Chondrocyte (in vitro differentiated cells): ENCODE measurements at regions not wholly inside any gene's neighbourhood (a gene's known extent, or its start where the extent isn't known, plus 50 kb on each side); places are given as distances from the start of the nearest gene placed in this dataset.

ENCODE experiments used
- DNase-seq: peaks from one replicate; pipeline ENCODE4 v3.0.0; 2021; ENCODE audit warnings: mixed read lengths, low spot score
- H3K27ac Mint-ChIP-seq: one replicate; pipeline ENCODE4 v1.8.0; 2021; ENCODE audit warnings: mild to moderate bottlenecking, moderate library complexity, mixed read lengths; ENCODE audit not compliant: unreplicated experiment
- H3K27me3 Mint-ChIP-seq: 2 replicates; pipeline ENCODE4 v1.8.0; 2021; ENCODE audit warnings: low read depth, mixed read lengths
- H3K36me3 Mint-ChIP-seq: 2 replicates; pipeline ENCODE4 v1.8.0; 2021; ENCODE audit warnings: low read depth, mixed read lengths
- H3K4me1 Mint-ChIP-seq: 2 replicates; pipeline ENCODE4 v1.8.0; 2021; ENCODE audit warnings: low read depth, mild to moderate bottlenecking, mixed read lengths
- H3K4me3 Mint-ChIP-seq: one replicate; pipeline ENCODE4 v1.8.0; 2021; ENCODE audit warnings: mild to moderate bottlenecking, moderate library complexity, mixed read lengths; ENCODE audit not compliant: unreplicated experiment
- H3K9me3 Mint-ChIP-seq: 2 replicates; pipeline ENCODE4 v1.8.0; 2021; ENCODE audit warnings: low read depth, mixed read lengths
- TF ChIP-seq, protein P1 (sequence below): fragments of 200-600 bp; sonication (generic); IDR thresholded peaks from 2 replicates; pipeline ENCODE4 v1.5.0; 2021; ENCODE audit warnings: antibody characterized with exemption, mild to moderate bottlenecking, moderate library complexity

DNA sequence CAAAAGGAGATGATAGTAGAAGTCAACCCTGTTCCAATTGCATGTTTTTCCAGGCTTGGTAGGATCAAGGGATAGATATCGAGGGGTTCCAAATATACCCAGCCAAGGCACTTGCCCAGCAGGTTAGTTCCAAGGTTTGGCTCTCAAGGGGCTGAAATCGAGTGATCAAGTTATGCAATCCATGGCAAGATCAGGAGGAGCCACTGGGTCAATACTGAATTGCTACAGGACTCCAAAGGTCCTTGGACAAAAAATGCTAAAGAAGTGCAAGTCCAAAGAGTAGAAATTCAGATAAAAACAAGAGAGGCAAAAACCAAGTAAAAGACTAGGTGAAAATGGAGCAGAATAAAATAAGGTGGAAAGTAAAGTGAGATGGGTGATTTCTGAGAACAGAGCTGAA lies 179.1 kb upstream of the RFX3 start:
- DNase-seq: no peak
- peaks cover 8% of the 10 kb centered on the region for H3K9me3 Mint-ChIP-seq
- H3K36me3 Mint-ChIP-seq: no peaks in the 10 kb centered on the region
- H3K27me3 Mint-ChIP-seq: peaks cover 25% of the 10 kb centered on the region
- H3K4me1 Mint-ChIP-seq: no peaks in the 10 kb centered on the region
- H3K27ac Mint-ChIP-seq: no peak overlapping the region
- TF ChIP-seq, protein P1, sequence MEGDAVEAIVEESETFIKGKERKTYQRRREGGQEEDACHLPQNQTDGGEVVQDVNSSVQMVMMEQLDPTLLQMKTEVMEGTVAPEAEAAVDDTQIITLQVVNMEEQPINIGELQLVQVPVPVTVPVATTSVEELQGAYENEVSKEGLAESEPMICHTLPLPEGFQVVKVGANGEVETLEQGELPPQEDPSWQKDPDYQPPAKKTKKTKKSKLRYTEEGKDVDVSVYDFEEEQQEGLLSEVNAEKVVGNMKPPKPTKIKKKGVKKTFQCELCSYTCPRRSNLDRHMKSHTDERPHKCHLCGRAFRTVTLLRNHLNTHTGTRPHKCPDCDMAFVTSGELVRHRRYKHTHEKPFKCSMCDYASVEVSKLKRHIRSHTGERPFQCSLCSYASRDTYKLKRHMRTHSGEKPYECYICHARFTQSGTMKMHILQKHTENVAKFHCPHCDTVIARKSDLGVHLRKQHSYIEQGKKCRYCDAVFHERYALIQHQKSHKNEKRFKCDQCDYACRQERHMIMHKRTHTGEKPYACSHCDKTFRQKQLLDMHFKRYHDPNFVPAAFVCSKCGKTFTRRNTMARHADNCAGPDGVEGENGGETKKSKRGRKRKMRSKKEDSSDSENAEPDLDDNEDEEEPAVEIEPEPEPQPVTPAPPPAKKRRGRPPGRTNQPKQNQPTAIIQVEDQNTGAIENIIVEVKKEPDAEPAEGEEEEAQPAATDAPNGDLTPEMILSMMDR: no peak
- no peak overlapping the region for H3K4me3 Mint-ChIP-seq

DNA sequence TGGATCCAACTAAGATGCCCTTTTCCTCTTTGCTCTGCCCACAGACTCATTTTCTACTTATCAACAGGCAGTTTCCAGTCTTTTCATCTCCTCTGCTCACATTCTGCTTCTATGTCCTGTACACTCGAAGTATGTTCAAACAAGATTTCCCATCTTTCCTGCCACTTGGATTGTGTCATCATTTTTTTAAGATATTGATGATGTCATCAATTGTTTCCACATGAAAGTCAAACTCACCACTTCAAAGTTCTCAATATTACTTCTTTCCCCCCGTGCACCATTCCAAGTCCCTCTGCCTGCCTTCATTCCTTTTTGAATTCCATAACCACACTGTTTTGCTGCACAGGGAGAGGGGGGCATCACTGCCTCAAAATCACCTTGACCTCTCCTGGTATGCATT lies 175.0 kb upstream of the RFX3 start:
- peaks cover 30% of the 10 kb centered on the region for H3K27me3 Mint-ChIP-seq
- TF ChIP-seq, protein P1: no peak
- H3K27ac Mint-ChIP-seq: no peak overlapping the region
- peaks cover 3% of the 10 kb centered on the region for H3K4me1 Mint-ChIP-seq
- no peaks in the 10 kb centered on the region for H3K36me3 Mint-ChIP-seq
- H3K9me3 Mint-ChIP-seq: no peaks in the 10 kb centered on the region
- DNase-seq: no peak
- no peak overlapping the region for H3K4me3 Mint-ChIP-seq

DNA sequence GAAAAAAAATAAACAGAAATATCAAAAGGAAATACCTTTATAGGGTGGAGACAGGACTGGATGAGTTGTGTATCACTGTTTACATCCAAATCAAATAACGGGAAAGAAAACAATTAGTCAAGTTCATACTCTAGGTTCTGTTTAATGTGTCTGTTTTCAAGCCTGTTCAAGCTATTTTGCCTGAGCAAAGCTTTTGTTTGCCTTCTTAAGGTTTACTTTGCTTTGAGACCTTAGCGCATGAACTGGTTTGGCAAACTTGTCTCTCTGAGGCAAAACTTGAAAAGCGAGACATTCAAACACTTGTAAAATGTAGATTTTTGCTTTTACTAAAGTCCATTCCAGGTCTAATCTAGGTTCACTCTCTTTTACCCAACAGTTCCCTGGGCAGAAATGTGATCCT lies 174.1 kb upstream of the RFX3 start:
- Mint-ChIP-seq H3K4me1 (peaks cover 3% of the 10 kb centered on the region), H3K4me3 (no peak overlapping the region), H3K27ac (no peak overlapping the region), H3K27me3 (peaks cover 26% of the 10 kb centered on the region), H3K9me3 (no peaks in the 10 kb centered on the region), H3K36me3 (no peaks in the 10 kb centered on the region)
- no peak for DNase-seq
- TF ChIP-seq, protein P1: no peak

DNA sequence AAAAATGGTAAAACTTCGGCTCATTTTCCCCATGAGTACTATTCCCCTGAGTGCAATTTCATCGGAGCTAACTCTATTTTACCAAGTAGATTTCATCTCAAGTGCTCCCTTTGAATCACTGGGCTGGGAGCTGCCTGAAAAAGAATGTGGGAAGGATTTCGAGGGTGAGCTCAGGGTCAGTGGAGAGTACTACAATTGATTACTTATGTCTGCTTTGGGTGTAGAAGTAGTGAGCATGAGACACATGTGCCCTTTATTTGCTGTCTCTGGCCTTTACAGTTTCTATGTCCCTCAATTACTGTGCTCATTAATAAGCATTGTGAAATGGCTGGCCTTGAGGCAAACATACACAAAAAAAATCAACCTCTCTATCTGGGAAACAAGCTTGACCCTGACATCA lies 172.7 kb upstream of the RFX3 start:
- Mint-ChIP-seq H3K9me3 (no peaks in the 10 kb centered on the region), H3K4me3 (no peak overlapping the region), H3K27ac (no peak overlapping the region), H3K4me1 (peaks cover 3% of the 10 kb centered on the region), H3K27me3 (peaks cover 17% of the 10 kb centered on the region), H3K36me3 (no peaks in the 10 kb centered on the region)
- no peak for DNase-seq
- TF ChIP-seq, protein P1: no peak

DNA sequence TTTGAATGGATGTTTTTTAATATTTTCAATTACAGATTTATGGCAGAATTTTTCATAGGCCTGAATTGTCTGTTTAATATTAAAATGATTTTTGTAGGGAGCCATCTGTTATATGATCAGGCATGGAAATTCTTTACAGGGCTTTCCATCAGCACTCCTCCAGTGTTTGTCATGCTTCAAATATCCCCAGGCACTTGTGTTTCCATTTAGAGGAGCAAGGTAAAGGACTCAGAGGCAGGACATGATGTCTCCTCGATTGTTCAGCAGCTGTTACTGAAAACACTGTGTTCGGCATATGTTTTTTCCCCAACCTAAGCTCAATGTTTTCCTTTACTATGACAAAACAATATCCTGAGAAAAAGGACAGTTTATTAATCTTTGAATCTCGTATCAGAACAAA lies 172.3 kb upstream of the RFX3 start:
- no peak for DNase-seq
- peaks cover 13% of the 10 kb centered on the region for H3K27me3 Mint-ChIP-seq
- H3K4me3 Mint-ChIP-seq: no peak overlapping the region
- TF ChIP-seq, protein P1: no peak
- H3K27ac Mint-ChIP-seq: no peak overlapping the region
- no peaks in the 10 kb centered on the region for H3K9me3 Mint-ChIP-seq
- peaks cover 3% of the 10 kb centered on the region for H3K4me1 Mint-ChIP-seq
- no peaks in the 10 kb centered on the region for H3K36me3 Mint-ChIP-seq
